ENCODE measurements at regions not wholly inside any gene's neighbourhood (a gene's known extent, or its start where the extent isn't known, plus 50 kb on each side); places are given as distances from the start of the nearest gene placed in this dataset.

DNA sequence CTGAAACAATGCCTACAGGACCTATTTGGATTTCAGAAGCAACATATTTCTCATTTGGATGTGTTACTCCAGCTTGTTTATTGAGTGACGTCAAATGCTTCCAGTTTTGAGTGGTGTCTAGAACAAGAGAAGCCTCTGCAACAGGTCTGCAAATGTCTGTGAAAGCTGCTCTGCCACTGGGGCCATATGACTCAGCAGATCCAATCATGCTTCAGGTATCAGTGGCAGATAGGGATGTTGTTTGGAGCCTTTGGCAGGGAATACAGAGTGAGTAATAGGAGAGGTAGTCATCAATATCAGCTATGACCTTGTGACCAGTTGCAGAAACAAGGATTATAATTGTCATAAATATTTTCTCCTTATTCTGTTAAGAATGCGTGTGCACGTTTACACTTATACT, 141.1 kb upstream of the ZXDA start:
- DNase-seq (ENCODE audit: low spot score), result no peak

DNA sequence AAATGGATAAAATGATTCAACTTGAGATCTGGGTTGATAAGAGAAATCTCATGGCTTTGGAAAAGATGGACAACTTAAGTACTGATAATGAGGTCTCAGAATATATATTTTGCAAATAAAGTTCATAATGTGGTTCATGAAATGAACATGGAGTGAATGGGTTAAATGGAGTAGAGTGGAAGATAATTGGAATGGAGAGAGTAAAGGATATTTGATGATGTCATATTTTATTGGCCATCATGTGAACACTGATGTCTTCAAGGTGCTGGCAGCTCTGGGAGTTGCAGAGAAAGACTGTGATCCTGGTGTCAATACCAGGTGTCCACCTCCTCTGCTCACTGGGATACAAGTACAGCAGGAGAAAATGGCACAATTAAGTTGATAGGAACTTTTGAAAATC, 133.9 kb upstream of the ZXDA start:
- no peak for DNase-seq (ENCODE audit: low spot score)

DNA sequence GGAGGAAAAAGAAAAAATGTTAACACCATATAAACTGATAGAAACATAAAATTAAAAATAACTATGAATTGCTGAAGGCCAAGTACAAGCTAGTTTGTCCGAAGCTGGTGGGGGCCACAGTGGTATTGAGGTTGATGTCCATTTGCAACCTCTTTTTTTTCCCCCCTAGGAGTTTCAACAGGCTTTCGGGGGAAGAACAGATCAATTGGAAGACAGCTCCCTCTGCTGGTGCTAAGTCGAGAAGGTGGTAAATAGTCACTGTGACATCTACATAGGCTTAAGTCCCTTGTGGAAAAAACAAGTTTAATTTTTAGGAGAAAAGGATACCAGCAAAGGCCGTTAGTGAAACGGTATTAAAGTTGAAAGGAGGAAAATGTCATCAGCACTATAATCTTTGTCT, 115.7 kb upstream of the ZXDA start:
- DNase-seq (ENCODE audit: low spot score), result peak; percentile 7

GRCh38 chrX:57985951-57986350, 75.7 kb upstream of the ZXDA start:
- DNase-seq (ENCODE audit: low spot score), result no peak

- no peak for DNase-seq (ENCODE audit: low spot score)
These were observed 74.4 kb upstream of the ZXDA start for GRCh38 chrX:57984620-57985019.

GRCh38 chrX:57977992-57978391, 67.7 kb upstream of the ZXDA start:
- no peak for DNase-seq (ENCODE audit: low spot score)

- DNase-seq (ENCODE audit: low spot score), result no peak
These were observed 54.7 kb upstream of the ZXDA start for GRCh38 chrX:57964975-57965374.
